Muscle of leg (tissue), 3 donors: ENCODE measurements at regions not wholly inside any gene's neighbourhood (a gene's known extent, or its start where the extent isn't known, plus 50 kb on each side); places are given as distances from the start of the nearest gene placed in this dataset.
"Not testable (repeated sequence)": the region's sequence is repeated elsewhere in the genome, so short reads cannot be mapped to it uniquely, and the experiment has no call there.

Experiments used
- DNase-seq: peaks from one replicate; pipeline ENCODE4 v3.0.0; 2013
- H3K27ac ChIP-seq: one replicate; pipeline ENCODE4 v1.5.1; 2013; ENCODE audit warnings: mild to moderate bottlenecking, low read length, control low read depth
- H3K27me3 ChIP-seq: one replicate; pipeline ENCODE4 v1.6.1; 2013; ENCODE audit warnings: low read length; ENCODE audit not compliant: control insufficient read depth, insufficient read depth
- H3K36me3 ChIP-seq: one replicate; pipeline ENCODE4 v1.6.1; 2013; ENCODE audit warnings: low read length; ENCODE audit not compliant: control insufficient read depth, insufficient read depth
- H3K4me1 ChIP-seq: one replicate; pipeline ENCODE4 v1.6.1; 2013; ENCODE audit warnings: low read length; ENCODE audit not compliant: control insufficient read depth, insufficient read depth
- H3K4me3 ChIP-seq: one replicate; pipeline ENCODE4 v1.5.1; 2013; ENCODE audit warnings: low read length, control low read depth
- H3K9me3 ChIP-seq: replicated peaks from 2 replicates; pipeline ENCODE4 v1.6.1; 2013; ENCODE audit warnings: low read depth, low read length; ENCODE audit not compliant: control insufficient read depth
- WGBS: methylation state at CpG from one replicate; pipeline ENCODE4 v1.1.5; 2013; ENCODE audit warnings: missing lambda C conversion rate; ENCODE audit not compliant: insufficient coverage; 5-methylcytosine and 5-hydroxymethylcytosine counted together

- Histone ChIP-seq H3K27me3 (no peaks in the 10 kb centered on the region), H3K4me3 (no peak overlapping the region), H3K27ac (no peak overlapping the region), H3K9me3 (no peaks in the 10 kb centered on the region), H3K36me3 (no peaks in the 10 kb centered on the region), H3K4me1 (no peaks in the 10 kb centered on the region)
- WGBS = 60% methylated on average over 3 of the region's 5 CpGs
- no peak for DNase-seq
These were observed 719.1 kb upstream of the B3GALT2 start for GRCh38 chr1:193905288-193906085.

- no peaks in the 10 kb centered on the region for H3K36me3 ChIP-seq
- no peak overlapping the region for H3K27ac ChIP-seq
- H3K4me3 ChIP-seq = no peak overlapping the region
- H3K27me3 ChIP-seq = no peaks in the 10 kb centered on the region
- WGBS = 63% methylated on average over 1 of the region's 2 CpGs
- H3K9me3 ChIP-seq = no peaks in the 10 kb centered on the region
- no peak for DNase-seq
- no peaks in the 10 kb centered on the region for H3K4me1 ChIP-seq
These were observed 705.4 kb upstream of the B3GALT2 start for GRCh38 chr1:193891788-193892187.

GRCh38 chr1:193890935-193891334 lies 704.5 kb upstream of the B3GALT2 start:
- no peak overlapping the region for H3K27ac ChIP-seq
- H3K36me3 ChIP-seq = no peaks in the 10 kb centered on the region
- H3K4me1 ChIP-seq = no peaks in the 10 kb centered on the region
- no peak overlapping the region for H3K4me3 ChIP-seq
- H3K27me3 ChIP-seq = no peaks in the 10 kb centered on the region
- WGBS = no CpG with 5 or more reads among the region's 1 CpG
- no peak for DNase-seq
- no peaks in the 10 kb centered on the region for H3K9me3 ChIP-seq

- no peak overlapping the region for H3K27ac ChIP-seq
- WGBS = 87% methylated on average over 11 of the region's 11 CpGs
- H3K27me3 ChIP-seq = no peaks in the 10 kb centered on the region
- H3K4me1 ChIP-seq = no peaks in the 10 kb centered on the region
- no peak for DNase-seq
- H3K36me3 ChIP-seq = no peaks in the 10 kb centered on the region
- no peaks in the 10 kb centered on the region for H3K9me3 ChIP-seq
- H3K4me3 ChIP-seq = no peak overlapping the region
These were observed 698.6 kb upstream of the B3GALT2 start for GRCh38 chr1:193884848-193885558.

GRCh38 chr1:193877920-193878319 lies 691.5 kb upstream of the B3GALT2 start:
- not testable (repeated sequence) for H3K36me3 ChIP-seq, H3K4me3 ChIP-seq, H3K9me3 ChIP-seq, DNase-seq, H3K4me1 ChIP-seq, H3K27me3 ChIP-seq, H3K27ac ChIP-seq
- WGBS = no CpG with 5 or more reads among the region's 1 CpG

GRCh38 chr1:193868425-193868824 lies 682.0 kb upstream of the B3GALT2 start:
- no peak for DNase-seq
- H3K36me3 ChIP-seq = no peaks in the 10 kb centered on the region
- no peaks in the 10 kb centered on the region for H3K4me1 ChIP-seq
- no CpG with 5 or more reads among the region's 5 CpGs for WGBS
- no peaks in the 10 kb centered on the region for H3K27me3 ChIP-seq
- H3K4me3 ChIP-seq = no peak overlapping the region
- H3K9me3 ChIP-seq = no peaks in the 10 kb centered on the region
- no peak overlapping the region for H3K27ac ChIP-seq

- Histone ChIP-seq H3K27me3 (no peaks in the 10 kb centered on the region), H3K9me3 (no peaks in the 10 kb centered on the region), H3K27ac (no peak overlapping the region), H3K4me3 (no peak overlapping the region), H3K4me1 (no peaks in the 10 kb centered on the region), H3K36me3 (no peaks in the 10 kb centered on the region)
- no peak for DNase-seq
- 72% methylated on average over 4 of the region's 6 CpGs for WGBS
These were observed 669.8 kb upstream of the B3GALT2 start for GRCh38 chr1:193856261-193856660.

GRCh38 chr1:193850745-193851144 lies 664.3 kb upstream of the B3GALT2 start:
- no peaks in the 10 kb centered on the region for H3K27me3 ChIP-seq

GRCh38 chr1:193846876-193847604 lies 660.6 kb upstream of the B3GALT2 start:
- WGBS = no CpG with 5 or more reads among the region's 2 CpGs
- Histone ChIP-seq H3K4me3 (no peak overlapping the region), H3K36me3 (no peaks in the 10 kb centered on the region), H3K4me1 (no peaks in the 10 kb centered on the region), H3K27ac (no peak overlapping the region), H3K9me3 (no peaks in the 10 kb centered on the region), H3K27me3 (no peaks in the 10 kb centered on the region)
- DNase-seq = peak; percentile 6

More at GRCh38 chr1:193850745-193851144, 664.3 kb upstream of the B3GALT2 start:
- Histone ChIP-seq H3K27ac (no peak overlapping the region), H3K9me3 (no peaks in the 10 kb centered on the region), H3K36me3 (no peaks in the 10 kb centered on the region), H3K4me1 (no peaks in the 10 kb centered on the region), H3K4me3 (no peak overlapping the region)
- 40% methylated on average over 1 of the region's 2 CpGs for WGBS
- DNase-seq = no peak

- Histone ChIP-seq H3K4me3 (no peak overlapping the region), H3K36me3 (no peaks in the 10 kb centered on the region), H3K27me3 (no peaks in the 10 kb centered on the region), H3K4me1 (no peaks in the 10 kb centered on the region), H3K9me3 (no peaks in the 10 kb centered on the region), H3K27ac (no peak overlapping the region)
- WGBS = no CpG with 5 or more reads among the region's 3 CpGs
- no peak for DNase-seq
These were observed 660.0 kb upstream of the B3GALT2 start for GRCh38 chr1:193846411-193846810.
